ENCODE measurements at regions not wholly inside any gene's neighbourhood (a gene's known extent, or its start where the extent isn't known, plus 50 kb on each side); places are given as distances from the start of the nearest gene placed in this dataset.

DNA sequence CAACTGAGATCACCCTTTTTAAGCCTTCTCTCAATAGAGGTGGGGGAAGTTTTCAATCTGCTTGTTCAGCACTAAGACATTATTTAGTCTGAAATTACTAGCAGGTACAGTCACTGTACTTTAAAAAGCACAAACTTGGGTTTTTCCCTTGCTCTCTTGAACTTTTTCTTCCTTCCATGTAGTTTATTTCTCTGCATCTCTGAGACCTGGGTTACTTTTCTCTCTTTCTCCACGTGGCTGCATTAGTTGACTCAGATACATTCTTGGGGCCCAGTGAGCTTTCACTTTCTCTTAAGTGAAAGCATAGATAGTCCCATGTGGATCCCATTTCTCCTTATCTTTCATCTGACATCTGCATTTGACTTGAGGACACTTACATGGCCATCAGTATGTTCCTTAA is 433.9 kb upstream of the MAP3K7 start:
- DNase-seq = no peak

DNA sequence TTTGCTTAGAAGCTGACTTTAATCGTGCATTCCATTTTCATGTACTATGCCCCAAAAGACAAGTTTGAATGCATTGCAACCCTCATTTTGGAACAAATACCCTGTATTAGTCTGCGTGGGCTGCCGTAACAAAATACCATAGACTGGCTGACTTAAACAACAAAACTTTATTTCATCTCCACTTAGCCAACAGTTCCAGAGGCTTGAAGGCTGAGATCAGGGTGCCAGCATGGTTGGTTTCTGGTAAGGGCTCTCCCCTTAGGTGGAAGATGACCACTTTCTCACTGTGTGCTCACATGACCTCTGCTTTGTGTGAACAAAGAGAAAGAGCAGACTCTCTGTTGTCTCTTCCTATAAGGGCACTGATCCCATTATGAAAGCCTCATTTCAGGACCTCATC is 431.7 kb upstream of the MAP3K7 start:
- DNase-seq = no peak

DNA sequence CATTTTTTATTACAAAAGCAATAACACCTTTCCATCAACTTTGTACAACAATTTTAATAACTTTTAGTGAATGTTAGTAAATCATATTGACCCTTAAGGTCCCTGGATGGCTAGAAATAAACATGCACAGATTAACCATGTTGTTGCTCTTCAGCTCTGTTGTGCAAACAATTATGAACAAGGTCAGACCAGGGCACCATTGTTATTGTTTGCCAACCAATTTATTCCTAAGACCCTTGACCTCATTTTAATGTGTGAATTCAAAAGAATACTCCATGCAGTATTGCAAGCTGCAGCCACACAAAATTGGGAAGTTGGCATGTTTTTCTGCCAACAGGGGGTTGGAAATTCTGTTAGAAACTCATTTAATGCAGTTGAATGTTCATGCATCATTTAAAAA is 426.6 kb upstream of the MAP3K7 start:
- DNase-seq = no peak

DNA sequence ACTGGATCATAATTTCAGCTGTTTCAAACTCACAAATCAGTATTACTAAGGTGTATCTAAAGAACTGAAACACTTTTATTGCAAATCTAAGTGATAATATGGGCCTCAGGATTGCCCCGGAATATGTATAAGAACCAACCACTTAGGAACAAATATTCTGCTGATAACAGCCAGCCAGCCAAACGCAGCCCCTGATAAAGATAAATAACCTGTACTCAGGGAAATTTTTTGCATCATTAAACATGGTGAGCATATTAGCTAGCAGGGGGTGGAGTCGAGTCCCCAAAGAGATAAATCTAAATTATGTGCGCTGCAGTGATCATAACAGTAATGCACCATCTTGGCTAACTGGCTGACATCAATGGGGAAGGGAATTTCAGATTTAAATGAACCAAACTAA is 410.2 kb upstream of the MAP3K7 start:
- no peak for DNase-seq

DNA sequence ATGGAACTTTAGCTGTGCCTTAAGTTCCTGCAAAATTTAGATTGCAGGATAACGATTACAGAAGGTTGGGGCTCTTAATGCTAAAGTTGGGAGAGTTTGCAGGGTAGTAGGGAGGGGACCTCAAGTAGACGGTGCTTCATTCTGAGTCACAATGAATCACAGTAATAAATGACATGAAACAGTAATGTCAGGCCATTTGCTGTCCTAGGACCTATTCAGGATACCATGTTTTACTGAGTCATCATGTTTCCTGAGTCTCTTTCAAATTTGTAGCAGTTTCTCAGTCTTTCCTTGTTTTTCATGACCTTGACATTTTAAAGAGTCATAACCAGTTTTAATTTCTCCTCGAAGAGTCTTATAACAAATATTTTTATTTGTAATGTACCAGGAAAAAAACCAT is 406.9 kb upstream of the MAP3K7 start:
- DNase-seq = no peak

- no peak for DNase-seq
Observed at GRCh38 chr6:90989763-90990162, 402.9 kb upstream of the MAP3K7 start.

DNA sequence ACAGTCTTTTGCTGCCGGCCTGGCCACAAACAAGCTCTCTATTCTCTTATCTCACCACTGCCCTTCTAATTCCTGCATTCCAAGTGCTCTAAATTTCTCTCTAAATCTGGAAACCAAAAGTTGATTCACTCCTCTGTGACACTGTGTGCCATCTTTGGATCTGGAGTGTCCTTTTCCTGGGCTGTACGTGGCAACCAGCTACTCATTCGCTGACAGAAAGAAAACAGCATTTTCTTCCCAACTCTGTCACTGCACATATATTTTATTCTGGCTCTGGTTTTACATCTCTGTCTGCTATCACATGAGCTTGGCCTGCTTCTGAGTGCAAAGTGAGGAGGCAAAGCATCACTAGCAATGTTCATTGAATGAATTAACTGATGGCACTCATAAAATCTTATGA is 397.2 kb upstream of the MAP3K7 start:
- no peak for DNase-seq

DNA sequence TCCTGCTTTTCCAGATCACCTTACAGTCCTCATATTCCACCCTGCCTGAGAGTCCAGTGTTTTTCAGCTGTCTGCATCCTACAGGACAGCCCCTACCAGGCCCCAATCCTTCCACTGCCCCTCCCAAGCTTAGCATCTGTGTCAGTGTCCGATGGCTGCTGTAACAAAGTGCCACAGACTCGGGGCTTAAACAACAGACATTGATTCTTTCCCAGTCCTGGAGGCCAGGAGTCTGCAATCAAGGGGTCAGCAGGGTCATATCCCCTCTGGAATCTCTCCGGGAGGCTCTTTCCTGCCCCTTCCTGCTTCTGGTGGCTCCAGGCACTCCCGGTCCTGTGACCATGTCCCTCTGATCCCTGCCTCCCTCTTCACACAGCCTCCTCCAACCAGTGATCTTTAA is 396.6 kb upstream of the MAP3K7 start:
- DNase-seq = no peak

GRCh38 chr6:90982581-90982980 is 395.7 kb upstream of the MAP3K7 start:
- no peak for DNase-seq

- DNase-seq = no peak
Observed at GRCh38 chr6:90982051-90982450, 395.2 kb upstream of the MAP3K7 start.

DNA sequence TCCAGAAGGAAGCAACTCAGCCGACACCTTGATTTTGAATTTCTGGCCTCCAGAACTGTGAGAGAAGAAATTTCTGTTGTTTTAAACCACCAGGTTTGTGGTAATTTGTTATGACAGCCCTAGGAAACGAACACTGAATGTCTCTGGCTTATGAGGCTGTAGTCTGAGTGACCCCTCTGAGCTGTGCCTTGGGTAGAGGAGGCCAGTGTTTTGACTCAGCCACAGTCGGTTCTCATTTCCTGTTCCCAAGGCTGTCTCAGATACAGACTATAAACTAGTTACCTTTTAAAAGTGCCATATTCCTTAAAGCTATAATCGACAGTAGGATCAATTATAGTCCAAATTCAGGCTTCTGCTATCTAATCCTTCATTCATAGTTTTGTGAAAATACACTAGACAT is 391.2 kb upstream of the MAP3K7 start:
- no peak for DNase-seq

GRCh38 chr6:90977513-90977912 is 390.6 kb upstream of the MAP3K7 start:
- no peak for DNase-seq

DNA sequence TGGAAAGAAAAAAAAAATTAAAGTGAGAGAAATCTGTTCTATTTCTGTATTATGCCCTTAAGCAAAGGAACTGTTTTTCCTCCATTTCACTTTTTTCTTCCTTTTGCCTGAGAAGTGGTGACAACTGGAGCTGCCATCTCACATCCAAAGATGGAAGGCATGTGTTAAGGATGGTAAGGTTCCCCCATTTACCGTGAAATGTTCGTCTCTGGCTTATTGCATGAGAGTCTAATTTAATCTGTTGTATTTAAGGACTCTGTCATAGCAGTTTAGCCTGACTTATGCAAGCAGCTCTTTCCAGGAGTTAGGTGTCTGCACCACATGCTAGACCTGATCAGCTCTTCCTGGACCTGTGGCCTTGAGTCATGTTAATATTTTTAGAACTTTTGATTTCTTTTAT is 389.5 kb upstream of the MAP3K7 start:
- DNase-seq = no peak

DNA sequence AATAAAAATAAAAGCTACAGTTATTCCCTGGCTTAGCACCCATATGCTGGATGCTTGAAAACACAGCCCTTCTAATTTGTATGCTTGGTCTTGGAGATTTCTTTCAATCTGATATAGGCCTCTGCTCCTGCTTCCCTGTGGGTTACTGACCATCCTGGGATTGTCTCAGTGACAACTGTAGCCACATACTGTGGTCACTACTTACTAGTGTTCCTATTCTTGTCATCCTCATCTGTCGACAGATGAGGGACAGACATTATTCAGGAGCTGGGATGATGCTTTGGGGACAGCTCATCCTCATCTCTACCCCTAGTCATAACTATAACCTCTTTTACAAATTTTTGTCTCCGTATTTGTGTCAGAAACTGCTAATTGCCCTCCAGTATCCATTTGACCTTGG is 388.9 kb upstream of the MAP3K7 start:
- no peak for DNase-seq

GRCh38 chr6:90973188-90973587 is 386.3 kb upstream of the MAP3K7 start:
- DNase-seq = no peak

- DNase-seq = no peak
Observed at GRCh38 chr6:90970672-90971071, 383.8 kb upstream of the MAP3K7 start.

GRCh38 chr6:90967471-90967870 is 380.6 kb upstream of the MAP3K7 start:
- DNase-seq = no peak

DNA sequence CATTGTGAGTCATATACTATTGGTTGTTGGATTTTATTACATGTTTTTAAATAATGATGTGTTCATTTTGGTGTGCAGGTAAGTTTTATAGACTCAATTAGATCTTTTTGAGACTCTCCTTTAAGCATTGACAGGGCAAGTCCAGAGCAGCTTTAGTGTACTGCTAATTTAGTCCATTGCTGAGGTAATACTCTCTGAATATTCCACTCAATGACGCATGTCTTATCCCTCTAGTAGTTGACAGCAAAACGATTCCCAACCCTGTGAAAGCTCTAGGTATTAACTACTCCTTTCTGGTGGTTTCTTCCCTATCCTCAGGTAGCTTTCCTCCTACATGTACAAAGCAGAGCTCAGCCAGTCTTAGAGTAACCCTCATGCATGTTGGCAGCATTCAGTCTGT is 373.5 kb upstream of the MAP3K7 start:
- no peak for DNase-seq

DNA sequence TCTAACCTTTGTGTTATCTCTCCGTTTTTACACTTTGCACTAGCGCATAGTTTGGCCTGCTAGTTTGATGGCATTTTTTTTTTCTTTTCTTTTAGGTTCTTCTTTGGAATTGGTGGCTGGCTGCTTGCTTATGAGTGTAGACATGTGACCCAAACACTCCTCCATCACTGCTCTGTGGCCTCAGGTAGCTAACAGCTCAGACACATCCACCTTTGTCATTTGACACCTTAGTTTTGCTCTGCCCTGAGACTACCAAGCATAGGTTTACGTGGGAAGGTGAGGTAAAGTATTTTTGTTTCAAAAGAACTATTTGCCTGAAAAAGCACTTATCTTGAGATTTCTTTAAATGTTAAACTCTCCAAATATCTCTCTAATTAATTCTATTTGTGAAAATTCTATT is 368.4 kb upstream of the MAP3K7 start:
- no peak for DNase-seq

DNA sequence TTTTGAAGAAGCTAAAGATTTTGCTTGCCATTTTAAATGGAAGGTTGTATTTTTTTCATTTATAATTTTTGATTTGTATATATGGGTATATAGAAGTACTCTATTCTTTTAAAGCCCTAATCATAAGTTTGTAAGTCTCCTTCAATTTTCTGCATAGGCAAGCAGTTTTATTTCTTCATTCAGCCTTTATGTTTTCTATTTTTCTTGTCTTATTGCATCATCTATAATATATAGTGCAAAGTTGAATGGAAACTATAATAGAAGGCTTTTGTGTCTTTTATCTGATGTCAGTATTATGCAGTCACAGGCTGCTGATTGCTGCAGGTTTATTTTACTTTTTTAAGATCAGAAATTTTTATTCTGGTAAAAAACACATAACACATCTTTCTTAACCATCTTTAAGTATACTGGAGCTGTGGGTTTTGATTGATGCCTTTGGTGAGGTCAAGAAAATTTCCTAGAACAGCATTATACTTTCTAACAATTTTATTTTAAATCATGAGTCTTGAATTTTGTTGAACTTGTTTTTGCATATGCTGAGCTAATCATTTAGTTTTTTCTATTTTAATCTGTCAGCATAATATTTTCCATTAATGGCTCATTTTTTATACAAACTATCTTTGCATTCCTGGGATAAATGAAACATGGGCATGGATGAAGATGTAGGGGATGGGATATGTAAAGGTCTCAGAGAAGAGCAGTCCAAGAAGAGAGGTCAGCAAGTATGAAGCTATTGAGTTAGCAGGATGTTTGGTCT is 366.7 kb upstream of the MAP3K7 start:
- DNase-seq = no peak

DNA sequence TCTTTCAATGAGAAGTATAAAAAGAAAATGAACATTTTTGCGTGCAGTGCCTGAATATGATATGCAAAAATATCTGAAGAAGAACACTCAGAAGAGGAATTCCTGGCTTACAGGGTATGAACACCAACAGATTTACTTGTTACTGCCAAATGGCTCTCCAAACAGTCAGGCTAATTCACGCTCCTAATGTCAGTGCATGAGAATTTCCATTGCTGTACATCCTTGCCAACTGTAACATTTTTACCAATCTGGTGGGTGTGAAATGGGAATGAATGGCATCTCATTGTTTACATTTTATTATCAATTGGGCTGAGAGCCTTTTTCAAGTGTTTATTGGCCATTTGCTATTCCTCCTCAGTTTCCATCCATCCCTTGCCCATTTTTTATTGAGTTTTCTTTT is 365.3 kb upstream of the MAP3K7 start:
- DNase-seq = no peak

- no peak for DNase-seq
Observed at GRCh38 chr6:90948540-90948939, 361.7 kb upstream of the MAP3K7 start.

GRCh38 chr6:90947184-90948064 is 360.6 kb upstream of the MAP3K7 start:
- DNase-seq = no peak

- no peak for DNase-seq
Observed at GRCh38 chr6:90941885-90942284, 355.0 kb upstream of the MAP3K7 start.
